ENCODE measurements at regions not wholly inside any gene's neighbourhood (a gene's known extent, or its start where the extent isn't known, plus 50 kb on each side); places are given as distances from the start of the nearest gene placed in this dataset.
"Not testable (repeated sequence)": the region's sequence is repeated elsewhere in the genome, so short reads cannot be mapped to it uniquely, and the experiment has no call there.

- DNase-seq (ENCODE audit: low read depth), result no peak
Observed at GRCh38 chr5:37915097-37915736, 75.4 kb upstream of the GDNF start.

GRCh38 chr5:37909610-37910266 lies 69.9 kb upstream of the GDNF start:
- DNase-seq (ENCODE audit: low read depth), result not testable (repeated sequence)

GRCh38 chr5:37906416-37906815 lies 66.6 kb upstream of the GDNF start:
- no peak for DNase-seq (ENCODE audit: low read depth)

- no peak for DNase-seq (ENCODE audit: low read depth)
Observed at GRCh38 chr5:37905230-37905629, 65.4 kb upstream of the GDNF start.

GRCh38 chr5:37902323-37902722 lies 62.5 kb upstream of the GDNF start:
- no peak for DNase-seq (ENCODE audit: low read depth)

- DNase-seq (ENCODE audit: low read depth), result peak; percentile 69
Observed at GRCh38 chr5:37900692-37901091, 60.9 kb upstream of the GDNF start.

GRCh38 chr5:37899037-37899436 lies 59.2 kb upstream of the GDNF start:
- no peak for DNase-seq (ENCODE audit: low read depth)

- no peak for DNase-seq (ENCODE audit: low read depth)
Observed at GRCh38 chr5:37896159-37896558, 56.3 kb upstream of the GDNF start.

GRCh38 chr5:37893434-37894134 lies 53.7 kb upstream of the GDNF start:
- DNase-seq (ENCODE audit: low read depth), result peak; percentile 18

GRCh38 chr5:37892586-37892985 lies 52.7 kb upstream of the GDNF start:
- peak; percentile 50 for DNase-seq (ENCODE audit: low read depth)

GRCh38 chr5:37891832-37892231 lies 52.0 kb upstream of the GDNF start:
- no peak for DNase-seq (ENCODE audit: low read depth)

- DNase-seq (ENCODE audit: low read depth), result peak; percentile 94
Observed at GRCh38 chr5:37889612-37890317, 49.9 kb upstream of the GDNF start.

All from EH (cell line).